B cell (primary cell): ENCODE measurements at regions not wholly inside any gene's neighbourhood (a gene's known extent, or its start where the extent isn't known, plus 50 kb on each side); places are given as distances from the start of the nearest gene placed in this dataset.

Source experiments
- ATAC-seq: fragments of 200-7000 bp; cut with Tn5 transposase; one replicate; pipeline ENCODE4 v1.10.0; 2021; ENCODE audit warnings: low read depth, mild to moderate bottlenecking, moderate number of reproducible peaks, moderate library complexity
- CTCF ChIA-PET: fragments of 350-600 bp; sonication (Branson Sonifier 250); formaldehyde crosslinking; loops from one replicate; lab custom pipeline; 2021; ENCODE audit warnings: antibody characterized with exemption, inconsistent platforms; lab: Charles Lee
- POLR2A ChIA-PET: fragments of 350-600 bp; sonication (Branson Sonifier 250); formaldehyde crosslinking; loops from one replicate; lab custom pipeline; 2021; ENCODE audit warnings: antibody characterized with exemption; lab: Charles Lee
- DNase-seq: peaks from one replicate; pipeline ENCODE4 v3.0.0; 2013
- H2AFZ ChIP-seq: 2 replicates; pipeline ENCODE4 v1.6.1; 2012; ENCODE audit warnings: mild to moderate bottlenecking, low read depth, low read length; ENCODE audit not compliant: insufficient read depth, poor library complexity, severe bottlenecking
- H3K27ac ChIP-seq, 2 donors: 1 replicate in 1 of 2; 2 replicates in 1 of 2; pipeline ENCODE4 v1.5.1; 2012 to 2013; ENCODE audit warnings: low read length in 2 of 2, mild to moderate bottlenecking in 2 of 2, moderate library complexity in 1 of 2
- H3K27me3 ChIP-seq, 4 experiments: fragments of 200-600 bp in 1 of 4; sonication (generic) in 1 of 4; replicated peaks in 1 of 4; 1 replicate in 2 of 4; 2 replicates in 2 of 4; pipeline versions ENCODE4 v1.6.1 to v1.7.0; 2013 to 2016; ENCODE audit warnings: low read length in 3 of 4, mild to moderate bottlenecking in 2 of 4, mixed read lengths in 1 of 4, moderate library complexity in 1 of 4; ENCODE audit not compliant: insufficient read depth in 4 of 4, control insufficient read depth in 3 of 4; ENCODE audit errors: control extremely low read depth in 1 of 4
- H3K36me3 ChIP-seq, 2 experiments: replicated peaks in 1 of 2; 1 replicate in 1 of 2; 2 replicates in 1 of 2; pipeline versions ENCODE4 v1.6.1 to v1.7.1; 2013; ENCODE audit warnings: low read length in 1 of 2; ENCODE audit not compliant: insufficient read depth in 2 of 2, control insufficient read depth in 1 of 2; ENCODE audit errors: control extremely low read depth in 1 of 2, extremely low read depth in 1 of 2
- H3K4me1 ChIP-seq, 2 donors: fragments of 200-600 bp in 1 of 2; sonication (generic) in 1 of 2; 1 replicate in 1 of 2; 2 replicates in 1 of 2; pipeline versions ENCODE4 v1.5.1 to v1.6.1; 2013 to 2017; ENCODE audit warnings: low read length in 2 of 2; ENCODE audit not compliant: control insufficient read depth in 2 of 2, insufficient read depth in 2 of 2
- H3K4me2 ChIP-seq: replicated peaks from 2 replicates; pipeline ENCODE3; 2012; ENCODE audit warnings: mild to moderate bottlenecking, low read depth, low read length; ENCODE audit not compliant: poor library complexity, severe bottlenecking
- H3K4me3 ChIP-seq, 5 experiments: fragments of 200-600 bp in 1 of 5; sonication (generic) in 1 of 5; 1 replicate in 3 of 5; 2 replicates in 2 of 5; pipeline versions ENCODE4 v1.5.1 to v1.7.0; 2011 to 2016; ENCODE audit warnings: low read length in 4 of 5, mild to moderate bottlenecking in 4 of 5, low read depth in 2 of 5, control low read depth in 1 of 5, moderate library complexity in 1 of 5; ENCODE audit not compliant: insufficient read depth in 1 of 5; ENCODE audit errors: control extremely low read depth in 1 of 5, extremely low read depth in 1 of 5
- H3K79me2 ChIP-seq: fragments of 200-600 bp; sonication (generic); one replicate; pipeline ENCODE4 v1.6.0; 2016; ENCODE audit warnings: low read length; ENCODE audit not compliant: control insufficient read depth, insufficient read depth
- H3K9ac ChIP-seq: fragments of 200-600 bp; sonication (generic); 2 replicates; pipeline ENCODE4 v1.6.1; 2017; ENCODE audit warnings: mild to moderate bottlenecking, low read length, moderate library complexity
- H3K9me3 ChIP-seq, 3 donors: one replicate each; pipeline versions ENCODE4 v1.6.1 to v1.7.1; 2013; ENCODE audit warnings: low read length in 2 of 3; ENCODE audit not compliant: control insufficient read depth in 2 of 3, insufficient read depth in 1 of 3; ENCODE audit errors: control extremely low read depth in 1 of 3
- H4K20me1 ChIP-seq: 2 replicates; pipeline ENCODE4 v1.6.0; 2012; ENCODE audit warnings: mild to moderate bottlenecking, low read length; ENCODE audit not compliant: insufficient read depth, control insufficient read depth, poor library complexity, severe bottlenecking
- H3K27ac Mint-ChIP-seq: one replicate; pipeline ENCODE4 v1.8.0; 2021; ENCODE audit warnings: mixed read lengths
- H3K27me3 Mint-ChIP-seq: one replicate; pipeline ENCODE4 v1.8.0; 2021; ENCODE audit warnings: mixed read lengths
- H3K4me1 Mint-ChIP-seq: one replicate; pipeline ENCODE4 v1.8.0; 2021; ENCODE audit warnings: mixed read lengths
- H3K4me3 Mint-ChIP-seq: one replicate; pipeline ENCODE4 v1.8.0; 2021; ENCODE audit warnings: mixed read lengths
- H3K9me3 Mint-ChIP-seq: one replicate; pipeline ENCODE4 v1.8.0; 2022; ENCODE audit warnings: mixed read lengths; ENCODE audit not compliant: insufficient read depth
- CTCF ChIP-seq: fragments of 200-600 bp; IDR thresholded peaks from one replicate; pipeline ENCODE4 v1.8.0; 2022; ENCODE audit warnings: antibody characterized with exemption, mild to moderate bottlenecking
- EZH2 ChIP-seq: IDR thresholded peaks from 2 replicates; pipeline ENCODE4 v1.6.1; 2012; ENCODE audit warnings: borderline replicate concordance, low read depth, mild to moderate bottlenecking, moderate library complexity, low read length; ENCODE audit not compliant: insufficient read depth, poor library complexity, severe bottlenecking
- WGBS: methylation state at CpG from one replicate; pipeline ENCODE4 v1.1.5; 2013; ENCODE audit warnings: missing lambda C conversion rate; ENCODE audit not compliant: insufficient coverage; 5-methylcytosine and 5-hydroxymethylcytosine counted together
- intact Hi-C: fragments of 100-400 bp; cut with micrococcal nuclease; formaldehyde crosslinking; loops from one replicate; pipeline ENCODE4 v1.10.0; 2022

DNA sequence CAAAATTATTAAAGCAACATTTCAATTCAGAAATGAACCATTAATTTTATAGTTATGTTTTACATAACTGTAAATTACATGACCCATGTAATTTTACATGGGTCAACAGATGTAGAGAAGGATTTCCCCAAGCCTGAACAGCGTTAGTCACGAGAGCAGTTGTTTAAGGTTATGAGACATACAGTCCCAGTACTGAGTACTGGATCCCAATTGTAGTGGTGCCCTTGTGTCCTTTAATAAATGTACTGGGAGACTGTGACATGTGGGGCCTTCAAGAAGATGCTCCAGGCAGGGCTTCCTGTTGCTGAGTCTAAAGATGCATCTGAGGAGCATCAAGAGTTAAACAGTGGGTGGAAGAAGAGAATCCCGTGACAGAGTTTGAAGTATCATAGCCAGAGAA, 125.5 kb upstream of the ZNF462 start:
- intact Hi-C loops, result no loop called here
- H3K4me3 Mint-ChIP-seq, result no peak overlapping the region
- H3K27me3 Mint-ChIP-seq, result peaks cover 4% of the 10 kb centered on the region
- Histone ChIP-seq H3K27me3 (no peaks in the 10 kb centered on the region), H3K9ac (no peak overlapping the region), H3K4me1 (no peaks in the 10 kb centered on the region), H3K27ac (no peak overlapping the region), H3K79me2 (no peaks in the 10 kb centered on the region), H3K9me3 (no peaks in the 10 kb centered on the region), H2AFZ (no peak overlapping the region), H3K4me2 (no peak overlapping the region), H4K20me1 (no peaks in the 10 kb centered on the region), H3K36me3 (no peaks in the 10 kb centered on the region), H3K4me3 (no peak overlapping the region)
- ChIA-PET POLR2A (no interaction called here), CTCF (no interaction called here)
- TF ChIP-seq CTCF (no peak), EZH2 (no peak)
- 91% methylated on average over 3 of the region's 3 CpGs for WGBS
- H3K4me1 Mint-ChIP-seq, result no peaks in the 10 kb centered on the region
- H3K9me3 Mint-ChIP-seq, result no peaks in the 10 kb centered on the region
- ATAC-seq (no peak), DNase-seq (no peak)
- no peak overlapping the region for H3K27ac Mint-ChIP-seq

DNA sequence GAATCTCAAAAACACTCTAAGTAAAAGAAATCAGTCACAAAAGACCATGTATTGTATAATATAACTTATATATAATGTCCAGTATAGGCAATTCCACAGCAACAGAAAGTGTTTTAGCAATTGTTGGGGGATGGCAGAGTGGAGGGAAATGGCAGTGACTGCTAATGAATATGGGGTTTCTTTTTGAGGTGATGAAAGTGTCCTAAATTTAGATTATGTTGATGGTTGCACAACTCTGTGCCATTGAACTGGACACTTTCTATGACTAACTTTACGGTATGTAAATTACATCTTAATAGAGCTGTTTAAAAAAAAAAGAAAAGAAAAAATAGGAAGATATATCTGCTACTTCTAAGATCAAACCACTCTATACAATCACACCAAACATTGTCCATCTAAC, 124.9 kb upstream of the ZNF462 start:
- Histone ChIP-seq H3K4me2 (no peak overlapping the region), H3K27ac (no peak overlapping the region), H3K4me3 (no peak overlapping the region), H3K27me3 (no peaks in the 10 kb centered on the region), H3K4me1 (no peaks in the 10 kb centered on the region), H3K9ac (no peak overlapping the region), H4K20me1 (no peaks in the 10 kb centered on the region), H3K9me3 (no peaks in the 10 kb centered on the region), H2AFZ (no peak overlapping the region), H3K36me3 (no peaks in the 10 kb centered on the region), H3K79me2 (no peaks in the 10 kb centered on the region)
- H3K27ac Mint-ChIP-seq, result no peak overlapping the region
- WGBS, result no CpG with 5 or more reads among the region's 1 CpG
- ChIA-PET CTCF (no interaction called here), POLR2A (no interaction called here)
- ATAC-seq (no peak), DNase-seq (no peak)
- no peak overlapping the region for H3K4me3 Mint-ChIP-seq
- peaks cover 4% of the 10 kb centered on the region for H3K27me3 Mint-ChIP-seq
- intact Hi-C loops, result no loop called here
- H3K9me3 Mint-ChIP-seq, result no peaks in the 10 kb centered on the region
- TF ChIP-seq EZH2 (no peak), CTCF (no peak)
- H3K4me1 Mint-ChIP-seq, result no peaks in the 10 kb centered on the region
